ENCODE measurements at regions not wholly inside any gene's neighbourhood (a gene's known extent, or its start where the extent isn't known, plus 50 kb on each side); places are given as distances from the start of the nearest gene placed in this dataset.
A peak's percentile ranks its signal among the peaks of the same experiment; 100 is the strongest.

- in situ Hi-C loops (cut with HindIII; ENCODE audit: low pct_unique_long_range_greater_than_20kb, low sequenced_read_pairs): no loop called here
- no peak for TF ChIP-seq JUND (IDR thresholded peaks at IDR 0.05; ENCODE audit: low read depth)
- DNase-seq (ENCODE audit: low read depth in 1 of 2, low spot score in 1 of 2): no peak
Observed at GRCh38 chr17:15096511-15096910, 168.6 kb downstream of the PMP22 start.

DNA sequence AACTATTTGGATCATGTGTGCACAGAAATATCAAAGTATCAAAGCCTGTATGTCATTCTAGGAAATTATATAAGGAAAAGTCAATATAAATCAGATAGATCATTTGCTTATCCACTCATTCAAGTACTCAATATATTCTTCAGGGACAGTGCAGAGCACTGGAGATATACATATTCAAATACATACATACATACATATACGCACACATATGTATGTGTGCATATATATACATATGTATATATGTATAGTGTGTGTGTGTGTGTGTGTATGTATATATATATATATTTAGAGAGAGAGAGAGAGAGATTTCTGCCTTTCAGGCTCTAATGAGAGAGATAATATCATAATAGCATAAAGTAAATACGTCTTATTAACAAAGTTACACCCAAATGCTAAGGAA lies 169.2 kb downstream of the PMP22 start:
- no peak for DNase-seq (ENCODE audit: low read depth in 1 of 2, low spot score in 1 of 2)
- in situ Hi-C loops (cut with HindIII; ENCODE audit: low pct_unique_long_range_greater_than_20kb, low sequenced_read_pairs): no loop called here
- TF ChIP-seq JUND (IDR thresholded peaks at IDR 0.05; ENCODE audit: low read depth): no peak

GRCh38 chr17:15092762-15093161 lies 172.4 kb downstream of the PMP22 start:
- in situ Hi-C loops (cut with HindIII; ENCODE audit: low pct_unique_long_range_greater_than_20kb, low sequenced_read_pairs): no loop called here
- DNase-seq (ENCODE audit: low read depth in 1 of 2, low spot score in 1 of 2): no peak
- no peak for TF ChIP-seq JUND (IDR thresholded peaks at IDR 0.05; ENCODE audit: low read depth)

DNA sequence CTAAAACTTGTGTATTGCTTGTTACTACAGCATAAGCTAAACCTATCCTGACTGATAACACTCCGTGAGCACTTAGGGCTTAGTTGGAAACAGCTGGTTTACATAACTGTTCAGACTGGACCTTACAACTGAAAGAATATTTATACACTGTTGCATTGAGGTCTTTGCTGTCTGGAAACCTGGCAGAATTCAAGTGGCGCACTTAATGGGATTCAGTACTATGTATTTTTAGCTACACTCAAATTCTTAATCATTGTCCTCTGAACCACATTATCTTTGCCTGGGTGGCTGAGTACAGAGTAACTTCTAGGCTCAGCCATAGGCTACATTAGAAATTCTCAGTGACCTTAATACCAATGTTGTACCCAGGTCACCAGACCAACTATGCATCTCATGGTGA lies 172.9 kb downstream of the PMP22 start:
- in situ Hi-C loops (cut with HindIII; ENCODE audit: low pct_unique_long_range_greater_than_20kb, low sequenced_read_pairs): no loop called here
- TF ChIP-seq JUND (IDR thresholded peaks at IDR 0.05; ENCODE audit: low read depth): no peak

DNA sequence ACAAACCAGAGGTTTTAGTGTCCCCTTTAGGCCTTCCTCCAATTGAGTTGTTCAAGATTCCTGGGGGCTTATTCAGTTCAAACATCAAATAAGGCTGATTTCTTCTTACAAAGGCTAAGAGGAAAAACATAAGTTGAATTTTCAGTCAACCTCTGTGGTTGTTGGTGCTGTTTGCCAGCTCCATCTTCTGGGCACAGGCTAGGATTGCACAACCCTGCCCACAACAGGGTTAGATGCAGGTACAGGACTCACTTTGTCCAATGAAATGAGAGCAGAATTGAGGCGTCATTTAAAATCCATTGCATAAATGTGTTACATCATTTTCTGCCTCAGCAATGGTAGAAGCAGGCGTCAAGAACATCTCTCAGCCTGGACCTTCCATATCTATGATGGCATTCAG lies 173.3 kb downstream of the PMP22 start:
- DNase-seq (ENCODE audit: low read depth in 1 of 2, low spot score in 1 of 2): peak; percentile 11 to 36
- in situ Hi-C loops (cut with HindIII; ENCODE audit: low pct_unique_long_range_greater_than_20kb, low sequenced_read_pairs): no loop called here
- no peak for TF ChIP-seq JUND (IDR thresholded peaks at IDR 0.05; ENCODE audit: low read depth)

More for the DNA sequence above, 172.9 kb downstream of the PMP22 start:
- DNase-seq (ENCODE audit: low read depth in 1 of 2, low spot score in 1 of 2): no peak

GRCh38 chr17:15090533-15090932 lies 174.6 kb downstream of the PMP22 start:
- in situ Hi-C loops (cut with HindIII; ENCODE audit: low pct_unique_long_range_greater_than_20kb, low sequenced_read_pairs): no loop called here
- TF ChIP-seq JUND (IDR thresholded peaks at IDR 0.05; ENCODE audit: low read depth): no peak
- DNase-seq (ENCODE audit: low read depth in 1 of 2, low spot score in 1 of 2): no peak

GRCh38 chr17:15087946-15088345 lies 177.2 kb downstream of the PMP22 start:
- in situ Hi-C loops (cut with HindIII; ENCODE audit: low pct_unique_long_range_greater_than_20kb, low sequenced_read_pairs): no loop called here
- no peak for TF ChIP-seq JUND (IDR thresholded peaks at IDR 0.05; ENCODE audit: low read depth)

GRCh38 chr17:15086776-15087295 lies 178.3 kb downstream of the PMP22 start:
- no peak for DNase-seq (ENCODE audit: low read depth in 1 of 2, low spot score in 1 of 2)
- no peak for TF ChIP-seq JUND (IDR thresholded peaks at IDR 0.05; ENCODE audit: low read depth)
- in situ Hi-C loops (cut with HindIII; ENCODE audit: low pct_unique_long_range_greater_than_20kb, low sequenced_read_pairs): no loop called here

More at GRCh38 chr17:15087946-15088345, 177.2 kb downstream of the PMP22 start:
- DNase-seq (ENCODE audit: low read depth in 1 of 2, low spot score in 1 of 2): no peak

GRCh38 chr17:15085890-15086677 lies 179.0 kb downstream of the PMP22 start:
- in situ Hi-C loops (cut with HindIII; ENCODE audit: low pct_unique_long_range_greater_than_20kb, low sequenced_read_pairs): no loop called here
- no peak for TF ChIP-seq JUND (IDR thresholded peaks at IDR 0.05; ENCODE audit: low read depth)
- DNase-seq (ENCODE audit: low read depth in 1 of 2, low spot score in 1 of 2): no peak

DNA sequence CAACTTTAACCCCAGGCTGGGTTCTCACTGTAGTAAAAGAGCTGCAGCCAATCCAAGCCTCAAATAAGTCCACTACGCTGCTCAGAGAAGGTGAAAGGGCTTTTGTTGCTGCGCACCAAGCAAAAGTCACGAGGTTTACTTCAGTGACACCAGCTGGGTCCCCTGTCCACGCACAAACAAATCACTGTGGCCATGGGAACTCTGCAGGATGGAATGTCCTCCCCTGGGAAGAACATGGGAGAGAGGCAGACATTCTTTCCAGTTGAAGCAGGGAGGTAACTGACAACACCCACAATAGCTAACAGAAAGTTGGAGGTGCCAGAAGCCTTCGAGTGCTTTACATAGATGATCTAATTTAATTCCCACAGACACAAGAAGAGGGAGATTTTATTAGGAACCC lies 181.9 kb downstream of the PMP22 start:
- no peak for DNase-seq (ENCODE audit: low read depth in 1 of 2, low spot score in 1 of 2)
- in situ Hi-C loops (cut with HindIII; ENCODE audit: low pct_unique_long_range_greater_than_20kb, low sequenced_read_pairs): no loop called here

GRCh38 chr17:15081008-15081407 lies 184.1 kb downstream of the PMP22 start:
- TF ChIP-seq JUND (IDR thresholded peaks at IDR 0.05; ENCODE audit: low read depth): no peak
- in situ Hi-C loops (cut with HindIII; ENCODE audit: low pct_unique_long_range_greater_than_20kb, low sequenced_read_pairs): no loop called here
- DNase-seq (ENCODE audit: low read depth in 1 of 2, low spot score in 1 of 2): no peak

More for the DNA sequence above, 181.9 kb downstream of the PMP22 start:
- TF ChIP-seq JUND (IDR thresholded peaks at IDR 0.05; ENCODE audit: low read depth): no peak

DNA sequence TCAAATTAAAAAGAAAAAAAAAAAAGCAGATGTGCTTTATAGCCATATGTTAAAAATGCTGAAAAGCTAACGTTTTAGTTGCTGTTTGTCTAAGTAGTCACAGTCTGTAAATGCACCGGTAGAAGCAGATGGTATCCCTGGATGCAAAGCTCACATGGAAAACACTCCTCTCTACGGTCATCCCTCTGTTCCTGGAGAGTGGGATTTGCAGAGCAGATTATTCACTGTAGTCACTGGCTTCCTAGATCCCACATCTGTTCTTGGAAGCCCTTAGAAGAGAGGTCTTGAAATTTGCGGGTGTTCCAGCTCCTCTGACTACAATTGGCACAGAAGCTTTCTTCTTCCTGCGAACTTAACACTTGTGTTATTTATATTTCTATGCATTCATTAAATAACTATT lies 186.6 kb downstream of the PMP22 start:
- in situ Hi-C loops (cut with HindIII; ENCODE audit: low pct_unique_long_range_greater_than_20kb, low sequenced_read_pairs): no loop called here
- no peak for DNase-seq (ENCODE audit: low read depth in 1 of 2, low spot score in 1 of 2)
- no peak for TF ChIP-seq JUND (IDR thresholded peaks at IDR 0.05; ENCODE audit: low read depth)

DNA sequence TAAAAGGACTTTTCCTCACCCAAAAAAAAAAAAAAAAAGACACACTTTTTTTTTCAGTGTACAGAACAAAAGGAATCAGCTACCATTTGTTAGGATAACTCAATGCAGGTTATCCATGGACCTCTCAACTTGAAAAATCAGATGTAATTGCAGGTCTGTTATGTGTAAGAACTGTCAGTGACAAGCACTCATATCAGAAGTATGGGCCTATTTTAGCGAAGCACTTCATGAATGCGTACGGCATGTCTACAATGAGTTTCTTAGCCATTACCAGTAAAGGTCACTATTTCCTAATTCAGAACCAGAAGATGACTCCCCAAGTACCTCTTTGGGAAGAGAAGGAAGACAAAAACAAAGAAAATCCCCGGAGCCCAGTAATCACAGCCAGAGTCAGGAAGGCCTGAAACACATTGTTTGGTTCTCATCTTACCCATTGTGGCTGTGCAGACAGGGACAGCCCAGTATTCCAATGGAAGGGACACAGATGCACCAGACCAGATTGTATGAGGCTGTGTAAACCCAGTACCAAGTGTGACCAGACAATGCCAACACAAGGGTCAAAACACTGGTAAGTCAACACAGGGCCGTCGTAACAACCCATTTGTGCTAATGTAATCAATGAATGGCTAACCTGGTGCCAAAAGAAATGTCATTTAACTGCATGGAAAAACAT lies 188.0 kb downstream of the PMP22 start:
- DNase-seq (ENCODE audit: low read depth in 1 of 2, low spot score in 1 of 2): no peak
- no peak for TF ChIP-seq JUND (IDR thresholded peaks at IDR 0.05; ENCODE audit: low read depth)
- in situ Hi-C loops (cut with HindIII; ENCODE audit: low pct_unique_long_range_greater_than_20kb, low sequenced_read_pairs): no loop called here
